Liver (tissue), 3 donors: ENCODE measurements at regions not wholly inside any gene's neighbourhood (a gene's known extent, or its start where the extent isn't known, plus 50 kb on each side); places are given as distances from the start of the nearest gene placed in this dataset.

Experiments used
- CTCF ChIP-seq: fragments of 150-350 bp; IDR thresholded peaks from 2 replicates; pipeline ENCODE4 v1.5.1; 2017; ENCODE audit warnings: improper control_type of control experiment, low read depth, low read length; ENCODE audit not compliant: missing input control
- EGR1 ChIP-seq, 2 donors: IDR thresholded peaks; 2 replicates each; pipeline ENCODE4 v1.6.1; 2016 to 2018; ENCODE audit warnings: antibody characterized with exemption in 2 of 2, low read depth in 2 of 2
- GABPA ChIP-seq, 2 donors: IDR thresholded peaks in 1 of 2; conservative IDR thresholded peaks in 1 of 2; 2 replicates each; pipeline ENCODE4 v1.6.1; 2016; ENCODE audit warnings: antibody characterized with exemption in 2 of 2, mild to moderate bottlenecking in 1 of 2, moderate library complexity in 1 of 2
- JUND ChIP-seq, 2 donors: IDR thresholded peaks; 2 replicates each; pipeline ENCODE4 v1.6.1; 2016; ENCODE audit warnings: antibody characterized with exemption in 2 of 2
- MAX ChIP-seq: IDR thresholded peaks from 2 replicates; pipeline ENCODE4 v1.6.1; 2016; ENCODE audit warnings: antibody characterized with exemption
- RAD21 ChIP-seq, 2 donors: IDR thresholded peaks; 2 replicates each; pipeline ENCODE4 v1.6.1; 2016; ENCODE audit warnings: antibody characterized with exemption in 2 of 2, mild to moderate bottlenecking in 2 of 2
- TAF1 ChIP-seq: conservative IDR thresholded peaks from 2 replicates; pipeline ENCODE4 v1.6.1; 2016; ENCODE audit warnings: antibody characterized with exemption, mild to moderate bottlenecking
- TF ChIP-seq, protein P1 (sequence below): IDR thresholded peaks from 2 replicates; pipeline ENCODE4 v1.6.1; 2016; ENCODE audit warnings: antibody characterized with exemption, mild to moderate bottlenecking
- donor health status: healthy.
- donor health status: healthy.

GRCh38 chr16:64452446-64452845 lies 669.4 kb downstream of the CDH11 start:
- TF ChIP-seq CTCF, result no peak
- TF ChIP-seq TAF1, result no peak
- TF ChIP-seq RAD21 (IDR thresholded peaks at IDR 0.05), result no peak
- TF ChIP-seq, protein P1, sequence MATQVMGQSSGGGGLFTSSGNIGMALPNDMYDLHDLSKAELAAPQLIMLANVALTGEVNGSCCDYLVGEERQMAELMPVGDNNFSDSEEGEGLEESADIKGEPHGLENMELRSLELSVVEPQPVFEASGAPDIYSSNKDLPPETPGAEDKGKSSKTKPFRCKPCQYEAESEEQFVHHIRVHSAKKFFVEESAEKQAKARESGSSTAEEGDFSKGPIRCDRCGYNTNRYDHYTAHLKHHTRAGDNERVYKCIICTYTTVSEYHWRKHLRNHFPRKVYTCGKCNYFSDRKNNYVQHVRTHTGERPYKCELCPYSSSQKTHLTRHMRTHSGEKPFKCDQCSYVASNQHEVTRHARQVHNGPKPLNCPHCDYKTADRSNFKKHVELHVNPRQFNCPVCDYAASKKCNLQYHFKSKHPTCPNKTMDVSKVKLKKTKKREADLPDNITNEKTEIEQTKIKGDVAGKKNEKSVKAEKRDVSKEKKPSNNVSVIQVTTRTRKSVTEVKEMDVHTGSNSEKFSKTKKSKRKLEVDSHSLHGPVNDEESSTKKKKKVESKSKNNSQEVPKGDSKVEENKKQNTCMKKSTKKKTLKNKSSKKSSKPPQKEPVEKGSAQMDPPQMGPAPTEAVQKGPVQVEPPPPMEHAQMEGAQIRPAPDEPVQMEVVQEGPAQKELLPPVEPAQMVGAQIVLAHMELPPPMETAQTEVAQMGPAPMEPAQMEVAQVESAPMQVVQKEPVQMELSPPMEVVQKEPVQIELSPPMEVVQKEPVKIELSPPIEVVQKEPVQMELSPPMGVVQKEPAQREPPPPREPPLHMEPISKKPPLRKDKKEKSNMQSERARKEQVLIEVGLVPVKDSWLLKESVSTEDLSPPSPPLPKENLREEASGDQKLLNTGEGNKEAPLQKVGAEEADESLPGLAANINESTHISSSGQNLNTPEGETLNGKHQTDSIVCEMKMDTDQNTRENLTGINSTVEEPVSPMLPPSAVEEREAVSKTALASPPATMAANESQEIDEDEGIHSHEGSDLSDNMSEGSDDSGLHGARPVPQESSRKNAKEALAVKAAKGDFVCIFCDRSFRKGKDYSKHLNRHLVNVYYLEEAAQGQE, result no peak
- TF ChIP-seq GABPA (IDR thresholded peaks at IDR 0.05 in 1 of 2, conservative IDR thresholded peaks at IDR 0.05 in 1 of 2), result no peak
- TF ChIP-seq MAX, result no peak
- no peak for TF ChIP-seq EGR1 (IDR thresholded peaks at IDR 0.05; ENCODE audit: low read depth in 2 of 2)
- TF ChIP-seq JUND (IDR thresholded peaks at IDR 0.05), result no peak
